ENCODE measurements at regions not wholly inside any gene's neighbourhood (a gene's known extent, or its start where the extent isn't known, plus 50 kb on each side); places are given as distances from the start of the nearest gene placed in this dataset.

DNA sequence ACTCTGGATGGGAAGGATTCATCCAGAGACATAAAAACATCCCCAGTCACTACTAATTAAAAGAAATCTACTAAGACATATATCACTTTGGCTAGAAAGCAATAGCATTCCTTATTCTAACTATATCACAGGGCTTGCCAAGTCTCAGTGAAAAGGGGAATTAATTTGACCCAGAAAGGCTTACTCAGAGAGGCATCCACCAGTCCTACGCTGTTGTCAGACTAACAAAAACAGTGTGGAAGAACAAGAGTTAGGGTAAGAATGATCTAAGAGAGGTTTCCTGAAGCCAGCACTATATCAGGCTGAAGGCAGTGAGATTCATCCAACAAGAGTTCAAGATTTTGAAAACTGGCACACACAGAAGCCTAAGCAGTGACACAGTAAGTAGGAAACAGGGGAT is 126.1 kb downstream of the GDAP2 start:
- CTCF ChIA-PET = no interaction called here
- POLR2A ChIA-PET (ENCODE audit: low non-redundant PET) = no interaction called here
- Histone ChIP-seq H3K4me1 (ENCODE audit: insufficient read depth, low read length, poor library complexity, severe bottlenecking) (no peaks in the 10 kb centered on the region), H3K36me3 (ENCODE audit: insufficient read depth, low read length, poor library complexity, severe bottlenecking) (no peaks in the 10 kb centered on the region), H3K4me3 (ENCODE audit: low read depth, low read length, poor library complexity, severe bottlenecking) (no peak overlapping the region), H3K9me3 (ENCODE audit: low read depth, low read length, poor library complexity, severe bottlenecking) (no peaks in the 10 kb centered on the region), H3K27ac (ENCODE audit: low read depth, low read length, poor library complexity, severe bottlenecking) (no peak overlapping the region), H3K27me3 (replicated peaks; ENCODE audit: insufficient read depth, low read depth, low read length, poor library complexity) (peaks cover 3% of the 10 kb centered on the region)
- BruUV-seq (replicated peaks) = no TSS peak
- intact Hi-C loops (cut with micrococcal nuclease; ENCODE audit: unreplicated experiment) = no loop called here
- TF ChIP-seq EZH2 (IDR thresholded peaks at IDR 0.05; ENCODE audit: borderline replicate concordance, low read depth, low read length, poor library complexity, severe bottlenecking) = no peak
- TF ChIP-seq, protein P1, sequence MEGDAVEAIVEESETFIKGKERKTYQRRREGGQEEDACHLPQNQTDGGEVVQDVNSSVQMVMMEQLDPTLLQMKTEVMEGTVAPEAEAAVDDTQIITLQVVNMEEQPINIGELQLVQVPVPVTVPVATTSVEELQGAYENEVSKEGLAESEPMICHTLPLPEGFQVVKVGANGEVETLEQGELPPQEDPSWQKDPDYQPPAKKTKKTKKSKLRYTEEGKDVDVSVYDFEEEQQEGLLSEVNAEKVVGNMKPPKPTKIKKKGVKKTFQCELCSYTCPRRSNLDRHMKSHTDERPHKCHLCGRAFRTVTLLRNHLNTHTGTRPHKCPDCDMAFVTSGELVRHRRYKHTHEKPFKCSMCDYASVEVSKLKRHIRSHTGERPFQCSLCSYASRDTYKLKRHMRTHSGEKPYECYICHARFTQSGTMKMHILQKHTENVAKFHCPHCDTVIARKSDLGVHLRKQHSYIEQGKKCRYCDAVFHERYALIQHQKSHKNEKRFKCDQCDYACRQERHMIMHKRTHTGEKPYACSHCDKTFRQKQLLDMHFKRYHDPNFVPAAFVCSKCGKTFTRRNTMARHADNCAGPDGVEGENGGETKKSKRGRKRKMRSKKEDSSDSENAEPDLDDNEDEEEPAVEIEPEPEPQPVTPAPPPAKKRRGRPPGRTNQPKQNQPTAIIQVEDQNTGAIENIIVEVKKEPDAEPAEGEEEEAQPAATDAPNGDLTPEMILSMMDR (conservative IDR thresholded peaks at IDR 0.05; ENCODE audit: low read depth, low read length) = no peak
- DNase-seq (ENCODE audit: low spot score) = no peak

DNA sequence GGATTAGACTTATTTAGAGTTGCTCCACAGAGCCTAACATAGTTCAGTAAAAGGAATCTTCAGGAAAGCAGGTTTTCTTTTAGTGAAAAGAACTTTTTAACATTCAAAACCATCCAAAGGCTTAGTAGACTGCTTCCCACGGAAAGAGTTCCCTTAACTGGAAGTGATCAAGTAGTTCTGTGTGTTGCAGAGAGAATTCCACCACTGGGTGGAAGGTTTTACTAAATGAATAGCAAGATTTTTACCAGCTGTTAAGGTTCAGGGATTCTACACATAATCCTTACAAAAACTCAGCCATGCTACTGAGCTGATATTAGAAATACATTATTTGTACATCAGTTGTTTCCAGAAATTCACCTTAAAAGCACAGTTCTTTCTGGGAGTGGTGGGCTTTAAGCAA is 119.7 kb downstream of the GDAP2 start:
- ChIA-PET CTCF (no interaction called here), POLR2A (ENCODE audit: low non-redundant PET) (no interaction called here)
- H3K36me3 ChIP-seq (ENCODE audit: insufficient read depth, low read length, poor library complexity, severe bottlenecking) = no peaks in the 10 kb centered on the region
- DNase-seq (ENCODE audit: low spot score) = no peak
- intact Hi-C loops (cut with micrococcal nuclease; ENCODE audit: unreplicated experiment) = no loop called here
- no peak overlapping the region for H3K27ac ChIP-seq (ENCODE audit: low read depth, low read length, poor library complexity, severe bottlenecking)
- peaks cover 5% of the 10 kb centered on the region for H3K27me3 ChIP-seq (replicated peaks; ENCODE audit: insufficient read depth, low read depth, low read length, poor library complexity)
- no peaks in the 10 kb centered on the region for H3K9me3 ChIP-seq (ENCODE audit: low read depth, low read length, poor library complexity, severe bottlenecking)
- no peaks in the 10 kb centered on the region for H3K4me1 ChIP-seq (ENCODE audit: insufficient read depth, low read length, poor library complexity, severe bottlenecking)
- BruUV-seq (replicated peaks) = no TSS peak
- TF ChIP-seq EZH2 (IDR thresholded peaks at IDR 0.05; ENCODE audit: borderline replicate concordance, low read depth, low read length, poor library complexity, severe bottlenecking) = no peak
- TF ChIP-seq, protein P1 (conservative IDR thresholded peaks at IDR 0.05; ENCODE audit: low read depth, low read length) = no peak
- no peak overlapping the region for H3K4me3 ChIP-seq (ENCODE audit: low read depth, low read length, poor library complexity, severe bottlenecking)

DNA sequence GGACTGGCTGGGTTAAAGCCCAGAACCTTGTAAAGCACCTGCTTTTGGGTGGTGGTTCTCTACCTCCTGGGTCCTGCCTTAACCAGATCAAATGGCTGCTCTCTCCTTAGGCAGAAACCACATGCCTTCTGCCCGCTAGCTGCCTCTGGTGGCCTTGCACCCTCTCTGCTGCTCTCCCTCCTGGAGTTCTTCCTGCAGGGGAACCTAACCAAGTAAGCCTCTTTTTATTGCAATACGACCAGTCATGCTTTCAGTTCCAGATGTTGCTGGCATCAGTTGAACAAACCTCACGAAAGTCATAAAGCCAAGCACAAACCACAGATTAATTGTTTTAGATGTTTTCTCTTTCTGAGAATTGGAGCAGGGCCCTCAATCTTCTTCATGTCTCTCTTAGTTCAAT is 118.9 kb downstream of the GDAP2 start:
- no peaks in the 10 kb centered on the region for H3K9me3 ChIP-seq (ENCODE audit: low read depth, low read length, poor library complexity, severe bottlenecking)
- intact Hi-C loops (cut with micrococcal nuclease; ENCODE audit: unreplicated experiment) = no loop called here
- H3K36me3 ChIP-seq (ENCODE audit: insufficient read depth, low read length, poor library complexity, severe bottlenecking) = no peaks in the 10 kb centered on the region
- peaks cover 5% of the 10 kb centered on the region for H3K27me3 ChIP-seq (replicated peaks; ENCODE audit: insufficient read depth, low read depth, low read length, poor library complexity)
- no peaks in the 10 kb centered on the region for H3K4me1 ChIP-seq (ENCODE audit: insufficient read depth, low read length, poor library complexity, severe bottlenecking)
- CTCF ChIA-PET = no interaction called here
- BruUV-seq (replicated peaks) = no TSS peak
- DNase-seq (ENCODE audit: low spot score) = no peak
- H3K27ac ChIP-seq (ENCODE audit: low read depth, low read length, poor library complexity, severe bottlenecking) = no peak overlapping the region
- no peak overlapping the region for H3K4me3 ChIP-seq (ENCODE audit: low read depth, low read length, poor library complexity, severe bottlenecking)
- POLR2A ChIA-PET (ENCODE audit: low non-redundant PET) = no interaction called here
- no peak for TF ChIP-seq EZH2 (IDR thresholded peaks at IDR 0.05; ENCODE audit: borderline replicate concordance, low read depth, low read length, poor library complexity, severe bottlenecking)
- TF ChIP-seq, protein P1 (conservative IDR thresholded peaks at IDR 0.05; ENCODE audit: low read depth, low read length) = no peak
